AG09309 (cell line): ENCODE measurements at regions not wholly inside any gene's neighbourhood (a gene's known extent, or its start where the extent isn't known, plus 50 kb on each side); places are given as distances from the start of the nearest gene placed in this dataset.

Experiments used
- DNase-seq: peaks from one replicate; pipeline ENCODE4 v3.0.0-alpha.2; 2010; ENCODE audit warnings: low read depth
- H3K4me3 ChIP-seq: 2 replicates; pipeline ENCODE4 v1.5.1; 2011; ENCODE audit warnings: mild to moderate bottlenecking, low read depth, low read length, moderate library complexity; ENCODE audit not compliant: control insufficient read depth
- TF ChIP-seq, protein P1 (sequence below): IDR thresholded peaks from 2 replicates; pipeline ENCODE4 v1.5.1; 2011; ENCODE audit warnings: mild to moderate bottlenecking, low read depth, low read length, inconsistent platforms; ENCODE audit not compliant: insufficient read depth, control insufficient read depth; ENCODE audit errors: missing control alignments

DNA sequence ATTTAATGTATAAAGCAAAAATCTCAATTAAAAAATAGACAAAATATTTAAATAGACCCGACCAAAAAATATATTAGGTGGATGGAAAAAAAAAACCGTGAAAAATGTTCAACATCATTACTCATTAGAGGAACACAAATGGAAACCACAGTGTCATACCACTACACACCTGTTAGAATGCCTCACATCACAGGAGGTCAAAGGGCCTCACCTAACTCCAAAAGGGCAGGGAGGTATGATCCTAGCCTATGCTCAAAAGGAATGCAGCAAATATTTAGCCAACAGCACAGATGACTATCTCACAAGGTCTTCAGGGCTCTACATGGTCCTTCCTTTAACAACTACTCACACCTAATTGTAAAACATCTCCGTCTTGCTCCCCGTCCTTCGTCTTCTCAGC, 185.5 kb upstream of the SETBP1 start:
- no peak for DNase-seq
- TF ChIP-seq, protein P1, sequence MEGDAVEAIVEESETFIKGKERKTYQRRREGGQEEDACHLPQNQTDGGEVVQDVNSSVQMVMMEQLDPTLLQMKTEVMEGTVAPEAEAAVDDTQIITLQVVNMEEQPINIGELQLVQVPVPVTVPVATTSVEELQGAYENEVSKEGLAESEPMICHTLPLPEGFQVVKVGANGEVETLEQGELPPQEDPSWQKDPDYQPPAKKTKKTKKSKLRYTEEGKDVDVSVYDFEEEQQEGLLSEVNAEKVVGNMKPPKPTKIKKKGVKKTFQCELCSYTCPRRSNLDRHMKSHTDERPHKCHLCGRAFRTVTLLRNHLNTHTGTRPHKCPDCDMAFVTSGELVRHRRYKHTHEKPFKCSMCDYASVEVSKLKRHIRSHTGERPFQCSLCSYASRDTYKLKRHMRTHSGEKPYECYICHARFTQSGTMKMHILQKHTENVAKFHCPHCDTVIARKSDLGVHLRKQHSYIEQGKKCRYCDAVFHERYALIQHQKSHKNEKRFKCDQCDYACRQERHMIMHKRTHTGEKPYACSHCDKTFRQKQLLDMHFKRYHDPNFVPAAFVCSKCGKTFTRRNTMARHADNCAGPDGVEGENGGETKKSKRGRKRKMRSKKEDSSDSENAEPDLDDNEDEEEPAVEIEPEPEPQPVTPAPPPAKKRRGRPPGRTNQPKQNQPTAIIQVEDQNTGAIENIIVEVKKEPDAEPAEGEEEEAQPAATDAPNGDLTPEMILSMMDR, result no peak
- H3K4me3 ChIP-seq, result no peak overlapping the region

DNA sequence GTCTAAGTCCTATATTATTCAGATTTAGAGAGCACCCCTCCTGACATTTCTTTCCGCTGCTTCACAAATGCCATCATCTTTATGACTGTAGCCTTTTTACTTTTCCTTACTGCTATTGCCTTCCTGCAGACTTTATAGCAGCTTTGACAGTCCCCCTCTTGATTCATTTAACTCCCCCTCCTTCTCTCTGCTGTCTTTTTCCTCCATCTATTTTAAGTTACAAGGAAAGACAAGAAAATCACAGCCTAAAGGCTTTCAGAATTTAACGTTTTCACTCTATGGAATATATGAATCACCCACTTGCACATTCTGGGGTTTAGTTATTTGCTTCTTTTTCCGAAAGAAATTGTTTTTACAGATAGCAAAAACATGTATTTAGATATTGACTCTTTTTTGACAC, 183.4 kb upstream of the SETBP1 start:
- H3K4me3 ChIP-seq, result no peak overlapping the region
- no peak for DNase-seq
- TF ChIP-seq, protein P1, result no peak

DNA sequence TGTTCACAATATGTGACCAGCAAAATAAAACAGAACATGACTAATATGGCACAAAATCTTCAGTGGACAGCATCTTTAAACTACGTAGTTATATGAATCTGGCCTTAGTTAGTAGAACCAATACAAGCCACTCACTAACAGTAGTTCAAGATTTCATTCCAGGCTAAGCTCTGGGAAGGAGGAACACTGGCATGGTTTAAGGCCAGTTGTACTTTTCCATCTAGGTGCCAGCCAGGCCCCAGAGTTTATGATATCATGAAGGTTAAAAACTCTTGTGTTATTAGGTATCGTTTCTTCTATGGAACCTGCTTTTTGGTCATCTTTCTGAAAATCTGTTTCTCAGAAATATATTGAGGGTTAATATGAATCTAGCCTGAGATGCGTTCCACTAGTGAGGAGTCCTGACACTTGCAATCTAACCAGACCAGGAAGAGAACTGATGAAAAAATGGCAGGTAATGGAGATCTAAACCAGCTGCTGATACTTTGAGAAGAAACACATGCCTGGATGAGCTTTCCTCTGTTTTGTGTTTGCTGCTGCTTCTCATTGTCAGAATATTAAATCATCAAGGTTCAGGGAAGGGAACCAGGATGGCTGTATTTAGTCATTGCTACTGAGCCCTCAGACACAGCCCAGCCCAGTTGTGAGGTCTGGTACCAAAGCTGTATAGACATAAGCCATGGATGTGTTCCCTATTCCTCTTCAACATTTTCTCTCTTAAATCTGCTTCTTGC, 182.8 kb upstream of the SETBP1 start:
- TF ChIP-seq, protein P1, result no peak
- H3K4me3 ChIP-seq, result no peak overlapping the region

DNA sequence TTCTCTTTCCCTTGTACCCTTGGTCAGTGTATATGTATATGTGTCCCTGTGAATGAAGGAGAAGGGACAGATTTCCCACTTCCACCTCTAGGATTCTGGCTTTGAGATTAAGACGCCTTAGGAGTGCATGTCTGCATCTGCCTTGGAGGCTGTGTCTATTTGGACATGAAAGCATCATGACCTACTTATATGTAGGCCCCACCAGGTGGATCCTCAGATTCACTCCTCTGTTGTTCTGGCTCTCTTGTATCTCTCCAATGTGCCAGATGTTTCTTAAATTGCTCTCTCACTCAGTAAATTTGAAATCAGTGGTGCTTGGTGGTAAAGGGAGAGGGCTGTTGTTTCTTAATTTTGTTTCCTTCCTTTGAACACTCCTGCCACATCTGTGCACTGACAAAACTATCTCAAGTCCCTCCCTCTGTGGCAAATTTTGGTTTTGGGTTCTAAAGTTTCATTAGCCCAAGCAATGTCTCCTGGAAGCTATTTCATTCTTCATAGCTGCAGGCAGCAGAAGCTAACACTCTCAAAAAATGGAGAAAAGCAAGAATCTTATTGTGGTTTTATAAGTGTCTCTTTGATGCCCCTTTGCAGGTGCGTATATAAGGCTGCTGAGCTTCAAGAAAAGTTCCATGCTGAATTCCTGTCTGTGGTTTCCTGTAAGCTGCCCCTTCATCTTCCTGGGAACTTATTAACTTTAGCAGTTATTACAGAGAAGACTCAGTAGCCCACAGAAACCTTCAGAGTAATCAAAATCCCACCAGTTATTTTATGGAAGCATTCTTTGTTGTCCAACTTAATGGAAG, 179.7 kb upstream of the SETBP1 start:
- TF ChIP-seq, protein P1, result no peak
- no peak for DNase-seq
- H3K4me3 ChIP-seq, result no peak overlapping the region

More for the DNA sequence above, 182.8 kb upstream of the SETBP1 start:
- DNase-seq, result no peak

DNA sequence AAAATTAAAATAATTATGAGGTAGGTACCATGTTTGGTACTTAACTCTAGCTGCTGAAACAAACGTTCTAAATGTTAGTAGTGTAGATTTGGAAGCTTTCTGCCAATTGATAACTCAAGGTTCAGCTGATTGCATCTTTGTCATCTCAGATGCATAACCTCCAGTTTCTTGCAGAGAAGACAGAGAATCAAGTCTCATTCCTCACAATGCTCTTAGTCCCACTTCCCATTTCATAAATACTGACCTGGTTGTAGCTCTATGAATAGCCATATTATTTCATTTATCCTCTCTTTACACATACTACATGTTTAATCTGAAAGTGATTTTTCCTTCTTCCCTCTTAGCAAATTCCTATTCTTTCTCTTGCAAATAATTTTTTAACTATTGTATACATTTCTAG, 178.5 kb upstream of the SETBP1 start:
- TF ChIP-seq, protein P1, result no peak
- no peak overlapping the region for H3K4me3 ChIP-seq
- no peak for DNase-seq

DNA sequence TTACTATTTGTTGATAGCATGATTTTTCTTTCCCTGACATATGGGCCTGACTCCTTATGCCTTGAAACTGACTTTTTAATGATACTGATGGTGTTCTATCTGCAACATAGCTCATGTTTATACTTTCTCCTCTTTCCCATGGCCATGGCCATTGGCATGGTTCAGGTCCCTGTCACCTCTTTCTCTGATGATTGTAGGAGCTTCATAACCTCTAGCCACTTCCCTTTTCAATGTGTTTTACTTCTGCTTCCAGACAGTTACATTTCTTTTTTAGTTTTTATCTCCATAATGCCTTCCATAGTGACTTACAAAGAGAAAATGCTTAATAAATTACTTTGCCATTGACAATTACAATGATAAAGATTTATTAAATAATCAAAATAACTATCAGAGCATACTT, 177.9 kb upstream of the SETBP1 start:
- DNase-seq, result no peak
- no peak overlapping the region for H3K4me3 ChIP-seq
- TF ChIP-seq, protein P1, result no peak
